ENCODE measurements at regions not wholly inside any gene's neighbourhood (a gene's known extent, or its start where the extent isn't known, plus 50 kb on each side); places are given as distances from the start of the nearest gene placed in this dataset.

DNA sequence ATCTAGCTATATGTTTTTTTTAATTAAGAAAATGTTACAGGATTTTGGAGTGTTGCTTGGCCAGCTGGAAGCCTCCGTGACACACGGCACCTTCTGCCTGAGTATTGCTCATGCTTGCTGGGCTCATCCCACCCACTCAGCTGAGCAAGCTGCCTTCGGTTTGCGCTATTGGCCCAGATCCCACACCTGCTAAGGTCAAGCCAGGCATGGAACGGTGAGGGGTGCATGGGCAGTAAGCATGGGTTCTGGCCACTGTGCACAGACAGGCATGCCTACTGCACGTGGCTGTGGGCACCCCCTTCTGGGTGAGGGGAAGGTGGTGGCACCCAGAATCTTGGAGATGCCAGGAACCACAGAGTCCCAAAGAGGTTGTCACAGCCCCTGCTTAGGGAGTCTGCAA lies 1178.4 kb upstream of the PCDH7 start:
- intact Hi-C loops (cut with micrococcal nuclease), result no loop called here
- H3K4me1 ChIP-seq (ENCODE audit: control insufficient read depth in 1 of 2, insufficient read depth in 2 of 2, low read length in 2 of 2), result no peaks in the 10 kb centered on the region
- H3K9ac ChIP-seq (ENCODE audit: low read length), result no peak overlapping the region
- H3K4me3 ChIP-seq (replicated peaks in 1 of 2; ENCODE audit: low read depth in 1 of 2, low read length in 2 of 2), result no peak overlapping the region
- H3K79me2 ChIP-seq (ENCODE audit: insufficient read depth, low read length), result no peaks in the 10 kb centered on the region
- TF ChIP-seq EGR1 (IDR thresholded peaks at IDR 0.05; ENCODE audit: low read depth) (no peak), SIN3A (IDR thresholded peaks at IDR 0.05; ENCODE audit: low read depth) (no peak), SP1 (IDR thresholded peaks at IDR 0.05; ENCODE audit: low read depth) (no peak), TCF7L2 (IDR thresholded peaks at IDR 0.05; ENCODE audit: borderline replicate concordance, extremely low read depth, insufficient read depth, insufficient read length) (no peak), CEBPB (IDR thresholded peaks at IDR 0.05; ENCODE audit: low read depth) (no peak), ELF1 (IDR thresholded peaks at IDR 0.05; ENCODE audit: borderline replicate concordance, low read depth) (no peak), ZNF274 (IDR thresholded peaks at IDR 0.05; ENCODE audit: low read depth, low read length) (no peak), POLR2AphosphoS5 (IDR thresholded peaks at IDR 0.05; ENCODE audit: low read depth, low read length) (no peak), EZH2 (IDR thresholded peaks at IDR 0.05) (no peak), EZH2phosphoT487 (IDR thresholded peaks at IDR 0.05; ENCODE audit: borderline replicate concordance) (no peak), YY1 (IDR thresholded peaks at IDR 0.05; ENCODE audit: extremely low read depth, insufficient replicate concordance, low read depth, low read length) (no peak)
- TF ChIP-seq, protein P1, sequence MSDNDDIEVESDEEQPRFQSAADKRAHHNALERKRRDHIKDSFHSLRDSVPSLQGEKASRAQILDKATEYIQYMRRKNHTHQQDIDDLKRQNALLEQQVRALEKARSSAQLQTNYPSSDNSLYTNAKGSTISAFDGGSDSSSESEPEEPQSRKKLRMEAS (IDR thresholded peaks at IDR 0.05), result no peak
- no peaks in the 10 kb centered on the region for H3K36me3 ChIP-seq (ENCODE audit: control insufficient read depth in 1 of 2, insufficient read depth in 2 of 2, low read length in 2 of 2)
- DNase-seq (ENCODE audit: low read depth, low spot score) (no peak), ATAC-seq (no peak)
- H3K27me3 ChIP-seq (ENCODE audit: insufficient read depth, low read length), result no peaks in the 10 kb centered on the region
- H3K27ac ChIP-seq (ENCODE audit: low read depth, low read length), result no peak overlapping the region
- POLR2A ChIA-PET, result no interaction called here
- no TSS peak for BruUV-seq (replicated peaks)
- CTCF ChIA-PET, result no interaction called here
- RAD21 ChIA-PET (ENCODE audit: low non-redundant PET in 1 of 2, low total read pairs in 2 of 2, uncharacterized antibody in 2 of 2, unreplicated experiment in 2 of 2), result no interaction called here
- no peaks in the 10 kb centered on the region; the same call in 1 of the 2 replicates for H3K9me2 ChIP-seq (ENCODE audit: insufficient read depth)
- no peak overlapping the region for H3K4me2 ChIP-seq (ENCODE audit: low read length)
- no peak overlapping the region for H2AFZ ChIP-seq (ENCODE audit: low read depth, low read length, poor library complexity, severe bottlenecking)
- H3K9me3 ChIP-seq (ENCODE audit: control insufficient read depth in 1 of 2, insufficient read depth in 1 of 2, low read depth in 1 of 2, low read length in 2 of 2), result 0 out of 4 replicates have a peak, but pooled peaks cover 0 to 4% of the 10 kb centered on the region in 2 experiments
- no peaks in the 10 kb centered on the region for H4K20me1 ChIP-seq (ENCODE audit: insufficient read depth)

DNA sequence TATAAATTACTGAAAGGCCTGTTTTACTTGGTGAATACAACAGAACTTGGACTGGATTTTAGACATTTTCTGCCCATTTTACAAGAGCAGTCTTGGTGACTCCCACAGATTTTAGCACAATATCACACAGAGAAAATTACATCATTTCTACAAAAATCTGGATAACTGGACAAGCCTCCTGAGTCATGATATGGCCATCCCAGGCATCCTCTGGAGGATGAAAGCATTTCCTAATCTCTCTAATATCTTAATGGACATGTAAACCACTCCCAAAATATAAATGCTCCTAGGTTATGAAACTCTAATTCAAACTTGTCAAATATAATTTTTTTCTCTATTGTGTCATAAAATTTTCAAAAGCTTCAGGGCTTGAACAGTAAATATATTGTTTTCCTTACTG lies 1170.8 kb upstream of the PCDH7 start:
- ChIA-PET CTCF (no interaction called here), POLR2A (no interaction called here), RAD21 (ENCODE audit: low non-redundant PET in 1 of 2, low total read pairs in 2 of 2, uncharacterized antibody in 2 of 2, unreplicated experiment in 2 of 2) (no interaction called here)
- H3K79me2 ChIP-seq (ENCODE audit: insufficient read depth, low read length), result no peaks in the 10 kb centered on the region
- H3K4me3 ChIP-seq (replicated peaks in 1 of 2; ENCODE audit: low read depth in 1 of 2, low read length in 2 of 2), result no peak overlapping the region
- no peaks in the 10 kb centered on the region for H3K27me3 ChIP-seq (ENCODE audit: insufficient read depth, low read length)
- H2AFZ ChIP-seq (ENCODE audit: low read depth, low read length, poor library complexity, severe bottlenecking), result no peak overlapping the region
- H3K9me2 ChIP-seq (ENCODE audit: insufficient read depth), result 0 out of 2 replicates have a peak, but pooled peaks cover 3% of the 10 kb centered on the region
- DNase-seq (ENCODE audit: low read depth, low spot score) (no peak), ATAC-seq (no peak)
- intact Hi-C loops (cut with micrococcal nuclease), result no loop called here
- BruUV-seq (replicated peaks), result no TSS peak
- H3K4me1 ChIP-seq (ENCODE audit: control insufficient read depth in 1 of 2, insufficient read depth in 2 of 2, low read length in 2 of 2), result peaks cover 3 to 7% of the 10 kb centered on the region in 2 experiments; a peak in 2 of 4 replicates
- H3K9me3 ChIP-seq (ENCODE audit: control insufficient read depth in 1 of 2, insufficient read depth in 1 of 2, low read depth in 1 of 2, low read length in 2 of 2), result no peaks in the 10 kb centered on the region
- no peak overlapping the region for H3K9ac ChIP-seq (ENCODE audit: low read length)
- no peaks in the 10 kb centered on the region for H3K36me3 ChIP-seq (ENCODE audit: control insufficient read depth in 1 of 2, insufficient read depth in 2 of 2, low read length in 2 of 2)
- H3K4me2 ChIP-seq (ENCODE audit: low read length), result no peak overlapping the region
- H4K20me1 ChIP-seq (ENCODE audit: insufficient read depth), result no peaks in the 10 kb centered on the region
- no peak overlapping the region for H3K27ac ChIP-seq (ENCODE audit: low read depth, low read length)
- no peak for TF ChIP-seq JUND (IDR thresholded peaks at IDR 0.05)
- no peak for TF ChIP-seq ZBTB33 (IDR thresholded peaks at IDR 0.05; ENCODE audit: extremely low read depth, insufficient replicate concordance, low read length)
- TF ChIP-seq SP1 (IDR thresholded peaks at IDR 0.05; ENCODE audit: low read depth), result no peak
- TF ChIP-seq TCF7L2 (IDR thresholded peaks at IDR 0.05; ENCODE audit: borderline replicate concordance, extremely low read depth, insufficient read depth, insufficient read length), result no peak
- TF ChIP-seq SIN3A (IDR thresholded peaks at IDR 0.05; ENCODE audit: low read depth), result no peak
- TF ChIP-seq, protein P1 (IDR thresholded peaks at IDR 0.05), result no peak
- TF ChIP-seq REST (IDR thresholded peaks at IDR 0.05; ENCODE audit: low read depth), result no peak

Data from HCT116 (cell line).